ENCODE measurements at regions not wholly inside any gene's neighbourhood (a gene's known extent, or its start where the extent isn't known, plus 50 kb on each side); places are given as distances from the start of the nearest gene placed in this dataset.

GRCh38 chr5:58117542-58117941 lies 342.3 kb downstream of the PLK2 start:
- intact Hi-C loops (cut with DNase I; ENCODE audit: low total_unique reads): no loop called here
- TF ChIP-seq CTCF (IDR thresholded peaks at IDR 0.05): no peak
- H3K4me3 ChIP-seq: no peak overlapping the region
- no peak for DNase-seq
- H3K27me3 ChIP-seq: no peaks in the 10 kb centered on the region
- H3K27ac ChIP-seq: no peak overlapping the region
- H3K4me1 ChIP-seq: peaks cover 0 to 27% (median 2%) of the 10 kb centered on the region in 4 donors
- no peaks in the 10 kb centered on the region for H3K36me3 ChIP-seq
- no peaks in the 10 kb centered on the region for H3K9me3 ChIP-seq

- no peaks in the 10 kb centered on the region for H3K36me3 ChIP-seq
- no peaks in the 10 kb centered on the region for H3K27me3 ChIP-seq
- H3K27ac ChIP-seq: no peak overlapping the region
- intact Hi-C loops (cut with DNase I; ENCODE audit: low total_unique reads): no loop called here
- peaks cover 0 to 34% (median 4%) of the 10 kb centered on the region in 4 donors for H3K4me1 ChIP-seq
- no peak for DNase-seq
- H3K4me3 ChIP-seq: no peak overlapping the region
- TF ChIP-seq CTCF (IDR thresholded peaks at IDR 0.05): no peak
- H3K9me3 ChIP-seq: no peaks in the 10 kb centered on the region
These were observed 343.5 kb downstream of the PLK2 start for GRCh38 chr5:58116346-58116745.

- Histone ChIP-seq H3K27me3 (no peaks in the 10 kb centered on the region), H3K9me3 (no peaks in the 10 kb centered on the region), H3K4me1 (peaks cover 0 to 39% (median 4%) of the 10 kb centered on the region in 4 donors), H3K36me3 (no peaks in the 10 kb centered on the region), H3K27ac (no peak overlapping the region), H3K4me3 (no peak overlapping the region)
- DNase-seq: no peak
- intact Hi-C loops (cut with DNase I; ENCODE audit: low total_unique reads): no loop called here
- TF ChIP-seq CTCF (IDR thresholded peaks at IDR 0.05): no peak
These were observed 344.1 kb downstream of the PLK2 start for GRCh38 chr5:58115811-58116210.

- Histone ChIP-seq H3K4me3 (no peak overlapping the region), H3K27me3 (no peaks in the 10 kb centered on the region), H3K9me3 (no peaks in the 10 kb centered on the region), H3K27ac (no peak overlapping the region), H3K4me1 (peaks cover 0 to 39% (median 4%) of the 10 kb centered on the region in 4 donors), H3K36me3 (no peaks in the 10 kb centered on the region)
- intact Hi-C loops (cut with DNase I; ENCODE audit: low total_unique reads): no loop called here
- TF ChIP-seq CTCF (IDR thresholded peaks at IDR 0.05): no peak
- DNase-seq: no peak
These were observed 345.6 kb downstream of the PLK2 start for GRCh38 chr5:58114324-58114723.

- TF ChIP-seq CTCF (IDR thresholded peaks at IDR 0.05): no peak
- H3K4me3 ChIP-seq: no peak overlapping the region
- DNase-seq: no peak
- H3K36me3 ChIP-seq: no peaks in the 10 kb centered on the region
- intact Hi-C loops (cut with DNase I; ENCODE audit: low total_unique reads): no loop called here
- no peak overlapping the region for H3K27ac ChIP-seq
- no peaks in the 10 kb centered on the region for H3K9me3 ChIP-seq
- no peaks in the 10 kb centered on the region for H3K27me3 ChIP-seq
- H3K4me1 ChIP-seq: peaks cover 0 to 34% (median 4%) of the 10 kb centered on the region in 4 donors
These were observed 346.7 kb downstream of the PLK2 start for GRCh38 chr5:58113172-58113571.

- DNase-seq: no peak
- no peaks in the 10 kb centered on the region for H3K9me3 ChIP-seq
- H3K4me3 ChIP-seq: no peak overlapping the region
- peaks cover 0 to 28% (median 4%) of the 10 kb centered on the region in 4 donors for H3K4me1 ChIP-seq
- intact Hi-C loops (cut with DNase I; ENCODE audit: low total_unique reads): no loop called here
- no peaks in the 10 kb centered on the region for H3K27me3 ChIP-seq
- no peak overlapping the region for H3K27ac ChIP-seq
- no peaks in the 10 kb centered on the region for H3K36me3 ChIP-seq
- TF ChIP-seq CTCF (IDR thresholded peaks at IDR 0.05): no peak
These were observed 351.4 kb downstream of the PLK2 start for GRCh38 chr5:58108511-58108910.

Measured in tibial artery (tissue), 4 donors.